NCI-H2171 (cell line): ENCODE measurements at regions not wholly inside any gene's neighbourhood (a gene's known extent, or its start where the extent isn't known, plus 50 kb on each side); places are given as distances from the start of the nearest gene placed in this dataset.
"Not testable (repeated sequence)": the region's sequence is repeated elsewhere in the genome, so short reads cannot be mapped to it uniquely, and the experiment has no call there.

Experiments
- DNase-seq: peaks from one replicate; lab custom pipeline; 2025; lab: John Stamatoyannopoulos, UW

DNA sequence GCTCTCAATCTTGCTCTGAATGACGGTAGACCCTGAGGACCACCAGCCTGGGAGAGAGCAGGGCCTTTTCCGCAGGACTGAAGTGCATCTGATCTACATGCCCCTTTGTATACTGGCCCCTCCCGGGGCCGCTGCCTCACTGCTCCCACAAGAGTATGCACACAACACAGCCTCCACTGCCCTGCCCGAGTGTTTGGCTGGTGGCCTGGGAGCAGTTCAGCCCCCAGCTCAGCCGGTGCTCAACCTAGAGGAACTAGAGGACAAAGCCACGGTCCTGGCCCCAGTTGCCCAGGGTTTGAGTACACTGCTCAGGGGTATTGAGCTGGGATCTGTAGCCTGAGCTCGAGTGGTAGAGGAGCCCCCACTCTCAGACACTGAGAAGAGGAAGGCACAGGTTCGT lies 118.9 kb upstream of the CAB39 start:
- DNase-seq: no peak

DNA sequence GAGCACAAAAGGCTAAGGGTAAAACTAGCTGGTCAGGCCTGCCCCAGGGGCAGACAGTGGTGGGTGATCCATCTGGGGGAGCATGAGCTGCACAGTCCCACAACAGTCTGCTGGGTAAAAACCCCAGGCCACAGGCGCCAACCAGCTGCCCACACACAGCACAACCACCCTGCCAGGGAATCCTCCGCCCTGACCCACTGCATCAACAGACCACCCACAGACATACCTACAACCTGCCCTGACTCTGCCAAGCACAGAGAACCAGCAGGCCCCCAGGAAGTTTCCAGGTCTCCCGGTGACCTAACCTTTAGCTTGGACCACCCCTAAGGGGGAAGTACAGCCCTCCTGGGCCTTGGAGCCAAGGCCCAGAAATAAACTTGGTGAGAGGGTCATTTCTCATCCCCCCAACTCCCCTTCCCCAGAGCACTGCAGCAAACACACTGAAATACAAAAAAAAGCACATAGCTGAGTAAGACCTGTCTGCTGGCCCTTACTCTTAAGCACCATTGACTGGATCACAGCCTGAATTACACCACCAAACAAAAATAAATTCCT lies 118.3 kb upstream of the CAB39 start:
- no peak for DNase-seq

- no peak for DNase-seq
Observed at GRCh38 chr2:230599853-230600252, 112.8 kb upstream of the CAB39 start.

GRCh38 chr2:230600285-230600684 lies 112.4 kb upstream of the CAB39 start:
- no peak for DNase-seq

DNA sequence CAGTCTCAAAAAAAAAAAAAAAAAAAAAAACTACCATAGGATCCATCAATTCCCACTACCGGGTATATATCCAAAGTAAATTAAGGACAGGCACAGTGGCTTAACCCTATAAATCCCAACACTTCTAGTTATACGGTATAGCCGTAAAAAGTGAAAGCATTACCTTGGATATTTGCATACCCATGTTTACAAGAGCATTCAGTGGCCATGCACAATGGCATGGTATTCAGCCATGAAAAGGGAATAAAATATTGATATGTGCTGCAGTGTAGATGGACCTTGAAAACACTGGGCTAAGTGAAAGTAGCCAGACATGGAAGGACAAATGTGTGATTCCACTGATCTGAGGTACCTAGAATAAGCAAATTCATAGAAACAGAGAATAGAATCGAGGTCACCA lies 111.8 kb upstream of the CAB39 start:
- DNase-seq: no peak

DNA sequence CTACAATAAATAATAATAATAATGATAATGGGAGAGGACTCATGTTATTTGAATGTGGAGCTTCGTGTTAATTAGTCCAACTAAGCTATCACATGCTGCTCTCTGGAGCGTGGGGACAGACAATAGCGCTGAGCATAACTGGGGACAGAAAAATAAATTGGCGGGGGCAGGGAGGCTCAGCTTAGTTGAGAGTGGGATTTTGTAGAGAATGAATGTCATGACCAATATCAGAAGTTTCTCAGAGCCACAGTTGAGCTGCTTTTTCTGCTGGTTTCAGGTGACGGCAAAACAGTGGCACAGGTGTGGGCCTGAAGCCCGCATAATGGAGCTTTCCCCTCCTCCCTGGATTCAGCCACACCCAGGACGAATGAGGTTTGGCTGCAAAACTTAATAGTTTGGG lies 111.1 kb upstream of the CAB39 start:
- no peak for DNase-seq

- no peak for DNase-seq
Observed at GRCh38 chr2:230602562-230603230, 109.9 kb upstream of the CAB39 start.

- not testable (repeated sequence) for DNase-seq
Observed at GRCh38 chr2:230603317-230603716, 109.3 kb upstream of the CAB39 start.

GRCh38 chr2:230604158-230604557 lies 108.5 kb upstream of the CAB39 start:
- not testable (repeated sequence) for DNase-seq

DNA sequence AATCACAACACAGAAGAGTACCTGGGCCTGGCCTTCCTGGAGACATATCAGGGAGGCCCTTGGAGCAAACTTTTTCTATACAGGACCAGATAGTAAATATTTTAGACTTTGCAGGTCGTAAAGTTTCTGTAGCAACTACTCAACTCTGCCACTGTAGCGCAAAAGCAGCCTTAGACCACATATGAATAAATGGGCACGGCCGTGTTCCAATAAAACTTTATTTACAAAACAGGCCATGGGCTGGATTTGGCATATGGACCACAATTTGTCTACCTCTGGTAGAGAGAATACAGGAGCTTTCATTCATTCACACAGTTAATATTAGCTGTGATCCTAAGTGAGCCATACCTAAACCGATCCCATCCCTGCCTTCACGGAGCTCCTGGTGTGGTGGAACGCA lies 98.6 kb upstream of the CAB39 start:
- no peak for DNase-seq

- no peak for DNase-seq
Observed at GRCh38 chr2:230614913-230615332, 97.7 kb upstream of the CAB39 start.

- not testable (repeated sequence) for DNase-seq
Observed at GRCh38 chr2:230617256-230617706, 95.4 kb upstream of the CAB39 start.

DNA sequence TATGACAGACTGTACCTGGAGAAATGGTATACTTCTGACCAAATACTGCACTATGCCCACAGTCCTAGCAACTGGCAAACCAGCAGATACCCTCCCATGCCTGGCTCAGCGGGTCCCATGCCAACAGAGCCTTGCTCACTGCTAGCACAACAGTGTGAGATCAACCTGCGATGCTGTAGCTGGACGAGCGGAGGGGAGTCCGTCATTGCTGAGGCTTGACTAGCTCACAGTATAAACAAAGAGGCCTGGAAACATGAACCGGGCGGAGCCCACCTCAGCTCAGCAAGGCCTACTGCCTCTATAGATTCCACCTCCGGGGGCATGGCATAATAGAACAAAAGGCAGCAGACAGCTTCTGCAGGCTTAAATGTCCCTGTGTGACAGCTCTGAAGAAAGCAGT lies 93.2 kb upstream of the CAB39 start:
- DNase-seq: no peak

GRCh38 chr2:230625220-230625619 lies 87.4 kb upstream of the CAB39 start:
- not testable (repeated sequence) for DNase-seq

DNA sequence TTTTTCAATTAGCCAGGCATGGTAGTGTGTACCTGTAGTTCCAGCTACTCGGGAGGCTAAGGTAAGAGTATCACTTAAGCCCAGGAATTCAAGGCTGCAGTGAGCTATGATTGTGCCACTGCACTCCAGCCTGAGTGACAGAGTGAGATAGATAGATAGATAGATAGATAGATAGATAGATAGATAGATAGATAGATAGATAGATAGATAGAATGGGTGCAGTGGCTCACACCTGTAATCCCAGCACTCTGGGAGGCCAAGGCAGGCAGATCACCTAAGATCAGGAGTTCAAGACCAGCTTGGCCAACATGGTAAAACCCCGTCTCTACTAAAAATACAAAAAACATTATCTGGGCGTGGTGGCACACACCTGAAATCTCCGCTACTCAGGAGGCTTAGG lies 85.6 kb upstream of the CAB39 start:
- not testable (repeated sequence) for DNase-seq

DNA sequence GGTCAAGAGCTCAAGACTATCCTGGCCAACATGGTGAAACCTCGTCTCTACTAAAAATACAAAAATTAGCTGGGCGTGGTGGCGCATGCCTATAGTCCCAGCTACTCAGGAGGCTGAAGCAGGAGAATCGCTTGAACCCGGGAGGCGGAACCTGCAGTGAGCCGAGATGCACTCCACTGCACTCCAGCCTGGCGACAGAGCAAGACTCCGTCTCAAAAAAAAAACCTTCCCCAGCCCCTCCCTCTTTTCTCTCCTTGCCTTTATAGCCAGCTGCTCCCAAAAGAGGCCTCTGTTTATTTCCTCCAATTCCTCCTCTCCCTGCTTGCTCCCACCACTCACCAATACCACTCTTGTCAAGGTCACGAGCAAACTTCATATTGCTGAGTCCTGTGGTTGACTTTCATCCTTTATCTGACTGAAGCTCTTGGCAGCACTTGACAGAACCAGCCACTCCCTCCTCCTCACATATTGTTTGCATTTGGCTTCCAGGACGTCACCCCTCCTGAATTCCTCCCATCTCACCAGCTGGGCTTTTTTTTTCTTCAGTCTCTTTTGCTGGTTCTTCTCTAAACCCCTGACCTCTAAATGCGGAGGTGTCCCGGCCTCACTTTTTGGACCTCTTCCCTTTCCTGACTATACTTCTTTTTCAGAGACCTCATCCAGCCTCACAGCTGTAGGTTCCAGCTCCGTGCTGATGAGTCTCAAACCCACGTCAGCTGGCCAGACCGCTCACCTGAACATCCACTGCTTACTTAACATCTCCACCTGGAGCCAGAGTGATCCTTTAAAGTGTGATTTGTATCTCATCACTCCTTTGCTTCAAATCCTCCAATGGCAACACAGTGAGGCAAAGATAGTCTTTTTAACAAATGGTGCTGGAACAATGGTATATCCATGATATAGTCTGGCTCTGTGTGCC lies 84.6 kb upstream of the CAB39 start:
- no peak for DNase-seq

DNA sequence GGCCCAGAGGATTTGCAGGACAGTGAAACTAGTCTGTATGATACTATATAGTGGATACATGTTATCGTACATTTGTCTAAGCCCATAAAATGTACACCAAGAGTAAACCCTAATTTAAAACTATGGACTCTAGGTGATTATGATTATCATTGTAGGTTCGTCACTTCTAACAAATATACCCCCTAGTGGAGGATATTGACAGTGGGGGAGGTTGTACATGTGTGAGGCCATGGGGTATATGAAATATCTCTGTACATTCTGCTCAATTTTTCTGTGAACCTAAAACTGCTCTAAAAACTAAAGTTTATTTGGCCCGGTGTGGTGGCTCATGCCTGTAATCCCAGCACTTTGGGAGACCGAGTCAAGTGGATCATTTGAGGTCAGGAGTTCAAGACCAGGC lies 81.2 kb upstream of the CAB39 start:
- DNase-seq: no peak

GRCh38 chr2:230634146-230634545 lies 78.5 kb upstream of the CAB39 start:
- DNase-seq: no peak

DNA sequence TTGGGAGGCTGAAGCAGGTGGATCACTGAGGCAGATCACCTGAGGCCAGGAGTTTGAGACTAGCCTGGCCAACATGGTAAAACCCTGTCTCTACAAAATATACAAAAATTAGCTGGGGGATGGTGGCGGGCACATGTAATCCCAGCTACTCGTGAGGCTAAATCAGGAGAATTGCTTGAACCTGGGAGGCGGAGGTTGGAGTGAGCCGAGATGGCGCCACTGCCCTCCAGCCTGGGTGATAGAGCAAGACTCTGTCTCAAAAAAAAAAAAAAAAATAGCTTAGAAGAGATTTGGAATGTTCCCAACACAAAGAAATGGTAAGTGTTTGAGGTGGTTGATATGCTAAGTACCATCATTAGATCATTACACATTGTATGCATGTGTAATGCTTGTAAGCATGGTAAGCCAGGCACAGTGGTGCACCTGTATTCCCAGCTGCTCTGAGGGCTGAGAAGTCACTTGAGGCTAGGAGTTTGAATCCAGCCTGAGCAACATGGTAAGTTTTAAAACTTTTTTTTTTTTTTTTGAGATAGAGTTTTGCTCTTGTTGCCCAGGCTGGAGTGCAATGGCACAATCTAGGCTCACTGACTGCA lies 77.8 kb upstream of the CAB39 start:
- DNase-seq: not testable (repeated sequence)

GRCh38 chr2:230636684-230637271 lies 75.9 kb upstream of the CAB39 start:
- no peak for DNase-seq

DNA sequence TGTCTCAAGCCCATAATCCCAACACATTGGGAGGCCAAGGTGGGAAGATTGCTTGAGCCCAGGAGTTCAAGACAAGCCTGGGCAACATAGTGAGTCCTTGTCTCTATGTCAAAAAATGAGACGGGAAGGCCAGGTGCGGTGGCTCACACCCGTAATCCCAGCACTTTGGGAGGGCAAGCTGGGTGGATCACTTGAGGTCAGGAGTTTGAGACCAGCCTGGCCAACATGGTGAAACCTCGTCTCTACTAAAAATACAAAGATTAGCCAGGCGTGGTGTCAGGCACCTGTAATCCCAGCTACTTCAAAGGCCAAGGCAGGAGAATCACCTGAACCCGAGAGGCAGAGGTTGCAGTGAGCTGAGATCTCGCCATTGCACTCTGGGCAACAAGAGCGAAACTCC lies 75.2 kb upstream of the CAB39 start:
- DNase-seq: not testable (repeated sequence)

- peak; percentile 21 for DNase-seq
Observed at GRCh38 chr2:230640540-230641011, 72.1 kb upstream of the CAB39 start.
